GM12874 (cell line): ENCODE measurements at regions not wholly inside any gene's neighbourhood (a gene's known extent, or its start where the extent isn't known, plus 50 kb on each side); places are given as distances from the start of the nearest gene placed in this dataset.

ENCODE experiments used
- TF ChIP-seq, protein P1 (sequence below): IDR thresholded peaks from 2 replicates; pipeline ENCODE4 v1.5.1; 2011; ENCODE audit warnings: low read depth, mild to moderate bottlenecking, control low read depth, low read length, moderate library complexity; ENCODE audit not compliant: insufficient read depth

DNA sequence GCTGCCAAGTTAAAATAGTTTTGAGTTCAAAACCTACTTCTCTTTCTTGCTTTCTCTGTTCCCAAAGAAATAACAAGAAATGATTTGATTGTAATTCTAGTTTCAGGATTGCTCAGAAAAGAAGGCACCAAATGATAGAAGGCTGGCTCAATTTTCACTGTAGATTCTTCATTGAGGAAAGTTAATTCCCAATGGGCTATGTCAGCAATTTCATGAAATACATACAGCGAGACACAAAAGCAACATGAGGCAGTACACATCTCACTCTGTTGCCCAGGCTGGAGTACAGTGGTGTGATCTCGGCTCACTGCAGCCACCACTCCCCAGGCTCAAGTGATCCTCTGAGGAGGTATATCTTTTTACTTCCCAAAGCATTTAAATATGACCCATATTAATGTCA lies 1659.9 kb upstream of the C9orf72 start:
- TF ChIP-seq, protein P1, sequence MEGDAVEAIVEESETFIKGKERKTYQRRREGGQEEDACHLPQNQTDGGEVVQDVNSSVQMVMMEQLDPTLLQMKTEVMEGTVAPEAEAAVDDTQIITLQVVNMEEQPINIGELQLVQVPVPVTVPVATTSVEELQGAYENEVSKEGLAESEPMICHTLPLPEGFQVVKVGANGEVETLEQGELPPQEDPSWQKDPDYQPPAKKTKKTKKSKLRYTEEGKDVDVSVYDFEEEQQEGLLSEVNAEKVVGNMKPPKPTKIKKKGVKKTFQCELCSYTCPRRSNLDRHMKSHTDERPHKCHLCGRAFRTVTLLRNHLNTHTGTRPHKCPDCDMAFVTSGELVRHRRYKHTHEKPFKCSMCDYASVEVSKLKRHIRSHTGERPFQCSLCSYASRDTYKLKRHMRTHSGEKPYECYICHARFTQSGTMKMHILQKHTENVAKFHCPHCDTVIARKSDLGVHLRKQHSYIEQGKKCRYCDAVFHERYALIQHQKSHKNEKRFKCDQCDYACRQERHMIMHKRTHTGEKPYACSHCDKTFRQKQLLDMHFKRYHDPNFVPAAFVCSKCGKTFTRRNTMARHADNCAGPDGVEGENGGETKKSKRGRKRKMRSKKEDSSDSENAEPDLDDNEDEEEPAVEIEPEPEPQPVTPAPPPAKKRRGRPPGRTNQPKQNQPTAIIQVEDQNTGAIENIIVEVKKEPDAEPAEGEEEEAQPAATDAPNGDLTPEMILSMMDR: no peak

DNA sequence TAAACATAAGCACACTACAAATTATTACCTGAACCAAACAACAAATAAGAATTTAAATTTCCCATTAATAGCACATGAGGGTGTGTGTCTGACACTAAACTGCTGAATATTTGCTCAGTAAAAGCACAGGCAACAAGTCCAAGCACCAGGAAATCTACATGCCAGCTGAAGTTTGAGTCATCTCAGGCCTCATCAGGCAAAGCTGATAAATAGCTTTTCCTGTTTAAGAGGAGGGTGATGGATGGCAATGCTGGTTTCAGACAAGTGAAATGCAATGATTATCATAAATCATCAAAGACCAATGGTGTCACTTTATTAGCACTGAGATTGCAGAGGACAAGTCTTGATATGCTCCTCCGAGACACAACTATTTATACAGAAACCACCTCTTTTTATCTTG lies 1668.0 kb upstream of the C9orf72 start:
- TF ChIP-seq, protein P1: no peak

DNA sequence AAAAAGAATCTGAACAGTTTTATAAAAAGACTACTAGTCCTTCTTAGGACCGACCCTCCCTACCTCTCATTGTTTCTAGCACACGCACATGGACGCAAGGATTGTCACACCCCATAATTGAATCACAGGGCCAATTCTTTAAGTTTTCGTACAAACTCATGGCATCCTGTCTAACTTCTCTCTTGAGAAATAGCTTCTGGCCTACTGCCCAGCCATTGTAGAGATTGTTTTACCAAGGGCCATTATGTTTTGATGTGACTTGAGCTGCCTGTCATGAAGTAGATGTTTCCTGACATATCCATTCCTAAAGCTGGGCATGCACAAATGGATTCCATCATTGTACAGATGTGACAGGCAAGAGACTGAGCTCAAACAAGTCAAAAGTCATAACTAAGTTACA lies 1672.1 kb upstream of the C9orf72 start:
- TF ChIP-seq, protein P1: no peak

DNA sequence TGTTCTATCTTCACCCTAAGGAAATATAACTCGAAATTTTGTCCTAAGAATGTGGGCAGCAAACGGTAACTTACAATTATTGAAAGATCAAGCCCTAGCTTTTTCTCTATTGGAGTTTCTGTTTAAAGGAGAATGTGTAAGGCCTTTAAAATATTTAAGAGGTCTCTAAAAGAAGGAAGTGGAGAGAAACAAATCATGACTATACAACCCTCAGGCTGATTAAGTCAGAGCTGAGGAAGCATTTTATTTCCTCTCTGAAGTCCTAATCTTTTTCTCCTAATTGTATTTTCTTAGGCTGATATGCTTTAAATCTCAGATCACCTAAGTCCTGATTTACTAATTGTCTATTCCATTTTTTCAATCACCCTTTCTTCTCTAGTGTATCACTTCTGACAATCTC lies 1708.8 kb upstream of the C9orf72 start:
- TF ChIP-seq, protein P1: no peak

- TF ChIP-seq, protein P1: no peak
These were observed 1712.5 kb upstream of the C9orf72 start for GRCh38 chr9:29285818-29286217.

- TF ChIP-seq, protein P1: no peak
These were observed 1716.1 kb upstream of the C9orf72 start for GRCh38 chr9:29289365-29289764.

DNA sequence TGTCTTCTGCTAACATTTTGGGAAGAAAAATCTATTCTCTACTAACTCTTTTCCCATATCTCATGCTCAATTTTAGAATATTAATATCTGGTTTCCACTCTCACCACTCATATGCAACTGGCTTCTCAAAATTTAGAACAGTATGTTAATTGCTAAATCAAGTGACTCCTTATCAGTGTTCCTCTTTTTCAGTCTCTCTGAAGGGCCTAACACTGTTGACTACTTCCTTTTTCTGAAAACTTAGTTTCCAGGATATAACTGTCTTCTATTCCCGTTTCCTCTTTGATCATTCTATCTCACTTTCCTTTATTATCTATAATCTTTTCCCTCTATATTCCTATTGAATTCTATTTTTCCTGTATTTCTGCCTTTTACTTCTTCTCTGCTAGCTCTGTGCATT lies 1717.2 kb upstream of the C9orf72 start:
- TF ChIP-seq, protein P1: no peak

- TF ChIP-seq, protein P1: no peak
These were observed 1724.3 kb upstream of the C9orf72 start for GRCh38 chr9:29297592-29297991.
